Urothelium cell line (cell line): ENCODE measurements at regions not wholly inside any gene's neighbourhood (a gene's known extent, or its start where the extent isn't known, plus 50 kb on each side); places are given as distances from the start of the nearest gene placed in this dataset.
A peak's percentile ranks its signal among the peaks of the same experiment; 100 is the strongest.

Source experiments
- DNase-seq: peaks from one replicate; pipeline ENCODE4 v3.0.0; 2011; ENCODE audit warnings: low spot score, mixed read lengths
- FAIRE-seq: peaks from 2 replicates; lab custom pipeline; 2011; peaks lifted over from hg19 to GRCh38; lab: Jason Lieb, UNC

GRCh38 chr12:111031916-111032590 lies 111.7 kb upstream of the MYL2 start:
- FAIRE-seq (no peak), DNase-seq (no peak)

GRCh38 chr12:111030800-111031199 lies 110.4 kb upstream of the MYL2 start:
- FAIRE-seq (no peak), DNase-seq (no peak)

- DNase-seq (no peak), FAIRE-seq (no peak)
These were observed 109.4 kb upstream of the MYL2 start for GRCh38 chr12:111029732-111030131.

- no peak for FAIRE-seq
- no peak for DNase-seq
These were observed 108.9 kb upstream of the MYL2 start for GRCh38 chr12:111029305-111029704.

- FAIRE-seq (no peak), DNase-seq (no peak)
These were observed 108.5 kb upstream of the MYL2 start for GRCh38 chr12:111028830-111029229.

GRCh38 chr12:111027431-111027830 lies 107.1 kb upstream of the MYL2 start:
- DNase-seq, result no peak
- FAIRE-seq, result no peak

GRCh38 chr12:111025792-111026430 lies 105.5 kb upstream of the MYL2 start:
- FAIRE-seq (no peak), DNase-seq (no peak)

GRCh38 chr12:111025301-111025700 lies 104.9 kb upstream of the MYL2 start:
- no peak for FAIRE-seq
- no peak for DNase-seq

GRCh38 chr12:111024205-111024801 lies 103.9 kb upstream of the MYL2 start:
- DNase-seq, result peak; percentile 80
- peak; percentile 63 for FAIRE-seq

- no peak for FAIRE-seq
- DNase-seq, result no peak
These were observed 102.0 kb upstream of the MYL2 start for GRCh38 chr12:111022386-111022785.

- no peak for DNase-seq
- no peak for FAIRE-seq
These were observed 94.2 kb upstream of the MYL2 start for GRCh38 chr12:111014547-111014946.

GRCh38 chr12:111012918-111013317 lies 92.5 kb upstream of the MYL2 start:
- DNase-seq (no peak), FAIRE-seq (no peak)

- no peak for DNase-seq
- no peak for FAIRE-seq
These were observed 91.7 kb upstream of the MYL2 start for GRCh38 chr12:111011999-111012600.

- FAIRE-seq, result no peak
- no peak for DNase-seq
These were observed 90.7 kb upstream of the MYL2 start for GRCh38 chr12:111010916-111011657.

GRCh38 chr12:111010061-111010460 lies 89.7 kb upstream of the MYL2 start:
- FAIRE-seq (peak; percentile 9), DNase-seq (no peak)

GRCh38 chr12:111006621-111007020 lies 86.2 kb upstream of the MYL2 start:
- FAIRE-seq (no peak), DNase-seq (no peak)

- FAIRE-seq (no peak), DNase-seq (no peak)
These were observed 78.6 kb upstream of the MYL2 start for GRCh38 chr12:110998971-110999370.

- no peak for DNase-seq
These were observed 77.8 kb upstream of the MYL2 start for GRCh38 chr12:110998165-110998564.

GRCh38 chr12:110996415-110996814 lies 76.0 kb upstream of the MYL2 start:
- DNase-seq (no peak), FAIRE-seq (no peak)

More at GRCh38 chr12:110998165-110998564, 77.8 kb upstream of the MYL2 start:
- FAIRE-seq, result no peak

GRCh38 chr12:110995615-110996014 lies 75.2 kb upstream of the MYL2 start:
- no peak for FAIRE-seq
- no peak for DNase-seq

- no peak for DNase-seq
- FAIRE-seq, result no peak
These were observed 74.6 kb upstream of the MYL2 start for GRCh38 chr12:110995016-110995415.
